PC-3 (cell line): ENCODE measurements at regions not wholly inside any gene's neighbourhood (a gene's known extent, or its start where the extent isn't known, plus 50 kb on each side); places are given as distances from the start of the nearest gene placed in this dataset.

ENCODE experiments used
- ATAC-seq: fragments of 200-7000 bp; cut with Tn5 transposase; 2 replicates; pipeline ENCODE4 v1.9.1; 2020; ENCODE audit warnings: mild to moderate bottlenecking, moderate library complexity
- BruUV-seq: library from RNA; stranded (reverse); fragments of 400-500 nt; replicated peaks from 2 replicates; lab custom pipeline; 2021; lab: Mats Ljungman, UMichigan
- CTCF ChIA-PET: fragments of 300-600 bp; sonication (Branson Sonifier 250); formaldehyde crosslinking; loops from one replicate; lab custom pipeline; 2022; ENCODE audit warnings: antibody characterized with exemption; lab: Charles Lee
- POLR2A ChIA-PET: fragments of 300-600 bp; sonication (Branson Sonifier 250); formaldehyde crosslinking; loops from one replicate; lab custom pipeline; 2022; ENCODE audit warnings: antibody characterized with exemption; ENCODE audit not compliant: unreplicated experiment; lab: Charles Lee
- DNase-seq: peaks from one replicate; pipeline ENCODE4 v3.0.0-alpha.2; 2015
- H2AFZ ChIP-seq: fragments of 300-600 bp; sonication (generic); 2 replicates; pipeline ENCODE4 v1.6.0; 2016; ENCODE audit warnings: antibody characterized with exemption, low read length
- H3F3A ChIP-seq: fragments of 300-600 bp; sonication (generic); one replicate; pipeline ENCODE4 v1.6.0; 2017; ENCODE audit warnings: antibody characterized with exemption, low read length, control low read depth, mild to moderate bottlenecking; ENCODE audit not compliant: unreplicated experiment
- H3K27ac ChIP-seq: fragments of 300-600 bp; sonication (generic); 2 replicates; pipeline ENCODE4 v1.5.1; 2016; ENCODE audit warnings: mild to moderate bottlenecking, low read length
- H3K27me3 ChIP-seq: fragments of 300-600 bp; sonication (generic); 2 replicates; pipeline ENCODE4 v1.6.1; 2016; ENCODE audit warnings: low read length, mixed read lengths
- H3K36me3 ChIP-seq: fragments of 300-600 bp; sonication (generic); 2 replicates; pipeline ENCODE4 v1.6.1; 2016; ENCODE audit warnings: low read depth, mixed run types, low read length, mixed read lengths
- H3K4me1 ChIP-seq: fragments of 300-600 bp; sonication (generic); 2 replicates; pipeline ENCODE4 v1.5.1; 2016; ENCODE audit warnings: low read length; ENCODE audit not compliant: insufficient read depth
- H3K4me2 ChIP-seq: fragments of 300-600 bp; sonication (generic); 2 replicates; pipeline ENCODE4 v1.6.0; 2016; ENCODE audit warnings: low read length
- H3K4me3 ChIP-seq: fragments of 300-600 bp; sonication (generic); 2 replicates; pipeline ENCODE4 v1.5.1; 2016; ENCODE audit warnings: mild to moderate bottlenecking, low read length, mixed read lengths
- H3K79me2 ChIP-seq: fragments of 300-600 bp; sonication (generic); 2 replicates; pipeline ENCODE4 v1.6.1; 2017; ENCODE audit warnings: low read length, mixed read lengths
- H3K9ac ChIP-seq: fragments of 300-600 bp; sonication (generic); 2 replicates; pipeline ENCODE4 v1.6.0; 2016; ENCODE audit warnings: mild to moderate bottlenecking, low read length
- H3K9me2 ChIP-seq: fragments of 300-600 bp; sonication (generic); replicated peaks from 2 replicates; pipeline ENCODE4 v1.6.1; 2016; ENCODE audit warnings: mixed run types, low read length, mixed read lengths
- H3K9me3 ChIP-seq: fragments of 300-600 bp; sonication (generic); 2 replicates; pipeline ENCODE4 v1.6.1; 2016; ENCODE audit warnings: low read length, mixed read lengths
- H4K20me1 ChIP-seq: fragments of 300-600 bp; sonication (generic); 2 replicates; pipeline ENCODE4 v1.6.1; 2016; ENCODE audit warnings: low read length, mixed read lengths
- CTCF ChIP-seq: fragments of 300-600 bp; sonication (generic); conservative IDR thresholded peaks from 2 replicates; pipeline ENCODE4 v1.5.1; 2017; ENCODE audit warnings: antibody characterized with exemption, low read depth, mild to moderate bottlenecking, low read length
- EZH2 ChIP-seq: fragments of 300-600 bp; sonication (generic); IDR thresholded peaks from one replicate; pipeline ENCODE4 v1.6.1; 2017; ENCODE audit warnings: antibody characterized with exemption, mild to moderate bottlenecking, low read length; ENCODE audit not compliant: unreplicated experiment
- EZH2phosphoT487 ChIP-seq: fragments of 300-600 bp; sonication (generic); IDR thresholded peaks from 2 replicates; pipeline ENCODE4 v1.6.1; 2018; ENCODE audit warnings: mild to moderate bottlenecking, antibody characterized with exemption, low read length, borderline replicate concordance
- intact Hi-C: fragments of 100-400 bp; cut with micrococcal nuclease; formaldehyde crosslinking; loops from 2 replicates; pipeline ENCODE4 v1.9.0; 2023

DNA sequence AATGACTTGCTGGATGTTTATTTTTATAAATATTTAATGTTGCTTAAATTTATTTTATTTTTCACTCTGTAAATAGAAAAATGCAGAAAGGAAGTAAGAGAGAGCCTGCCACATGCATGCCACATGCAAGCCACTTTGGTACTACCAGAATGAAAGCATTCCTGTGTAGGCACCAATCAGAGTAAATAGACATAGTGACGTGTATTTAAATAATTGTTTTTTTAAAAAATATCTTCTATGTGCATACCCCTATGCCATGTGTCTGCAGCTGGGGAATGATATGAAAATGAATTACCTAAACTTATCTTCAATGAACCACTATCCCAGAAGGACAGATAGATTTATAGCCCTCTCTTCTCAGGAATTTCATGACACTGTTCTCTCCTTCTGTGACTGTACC lies 651.5 kb upstream of the RIOK2 start:
- Histone ChIP-seq H3K36me3 (no peaks in the 10 kb centered on the region), H3K9ac (no peak overlapping the region), H3K27me3 (peaks cover 5% of the 10 kb centered on the region; the same call in 1 of the 2 replicates), H3K79me2 (no peaks in the 10 kb centered on the region), H3K4me3 (no peak overlapping the region), H3K4me2 (no peak overlapping the region), H3F3A (no peaks in the 10 kb centered on the region), H3K9me2 (no peaks in the 10 kb centered on the region), H4K20me1 (no peaks in the 10 kb centered on the region), H3K4me1 (peaks cover 17% of the 10 kb centered on the region), H2AFZ (no peak overlapping the region), H3K9me3 (no peaks in the 10 kb centered on the region), H3K27ac (no peak overlapping the region)
- TF ChIP-seq EZH2phosphoT487 (no peak), EZH2 (no peak), CTCF (no peak)
- CTCF ChIA-PET, result no interaction called here
- intact Hi-C loops, result loop anchor here (10.0 kb wide), 2 partner anchors 270 to 940 kb away; partner anchors contain the start of gene RGMB
- ATAC-seq (no peak), DNase-seq (no peak)
- POLR2A ChIA-PET, result no interaction called here
- no TSS peak for BruUV-seq

GRCh38 chr5:97835112-97835511 lies 652.1 kb upstream of the RIOK2 start:
- H3K4me2 ChIP-seq, result no peak overlapping the region
- TF ChIP-seq EZH2phosphoT487 (no peak), EZH2 (no peak), CTCF (no peak)
- H3K79me2 ChIP-seq, result no peaks in the 10 kb centered on the region
- POLR2A ChIA-PET, result no interaction called here
- H3K9ac ChIP-seq, result no peak overlapping the region
- peaks cover 22% of the 10 kb centered on the region for H3K4me1 ChIP-seq
- H3K9me3 ChIP-seq, result no peaks in the 10 kb centered on the region
- no TSS peak for BruUV-seq
- intact Hi-C loops, result loop anchor here (10.0 kb wide), 2 partner anchors 270 to 940 kb away; partner anchors contain the start of gene RGMB
- peaks cover 5% of the 10 kb centered on the region; the same call in 1 of the 2 replicates for H3K27me3 ChIP-seq
- CTCF ChIA-PET, result no interaction called here
- no peaks in the 10 kb centered on the region for H3K36me3 ChIP-seq
- H3K4me3 ChIP-seq, result no peak overlapping the region
- H3K27ac ChIP-seq, result no peak overlapping the region
- no peaks in the 10 kb centered on the region for H4K20me1 ChIP-seq
- ATAC-seq (no peak), DNase-seq (no peak)
- H3F3A ChIP-seq, result no peaks in the 10 kb centered on the region
- no peaks in the 10 kb centered on the region for H3K9me2 ChIP-seq
- no peak overlapping the region for H2AFZ ChIP-seq

- Histone ChIP-seq H3K27me3 (peaks cover 5% of the 10 kb centered on the region; the same call in 1 of the 2 replicates), H3K9ac (no peak overlapping the region), H4K20me1 (no peaks in the 10 kb centered on the region), H3K9me3 (no peaks in the 10 kb centered on the region), H2AFZ (no peak overlapping the region), H3K9me2 (no peaks in the 10 kb centered on the region), H3K4me1 (peaks cover 29% of the 10 kb centered on the region), H3K4me2 (no peak overlapping the region), H3K4me3 (no peak overlapping the region), H3K36me3 (no peaks in the 10 kb centered on the region), H3F3A (no peaks in the 10 kb centered on the region), H3K79me2 (no peaks in the 10 kb centered on the region), H3K27ac (no peak overlapping the region)
- CTCF ChIA-PET, result no interaction called here
- no peak for TF ChIP-seq EZH2
- no peak for TF ChIP-seq EZH2phosphoT487
- no peak for TF ChIP-seq CTCF
- intact Hi-C loops, result loop anchor here (10.0 kb wide), 2 partner anchors 268 to 938 kb away; partner anchors contain the start of gene RGMB
- POLR2A ChIA-PET, result no interaction called here
- DNase-seq (no peak), ATAC-seq (no peak)
- no TSS peak for BruUV-seq
Observed at GRCh38 chr5:97836816-97837215, 653.8 kb upstream of the RIOK2 start.
